ENCODE measurements at regions not wholly inside any gene's neighbourhood (a gene's known extent, or its start where the extent isn't known, plus 50 kb on each side); places are given as distances from the start of the nearest gene placed in this dataset.
A peak's percentile ranks its signal among the peaks of the same experiment; 100 is the strongest.

DNA sequence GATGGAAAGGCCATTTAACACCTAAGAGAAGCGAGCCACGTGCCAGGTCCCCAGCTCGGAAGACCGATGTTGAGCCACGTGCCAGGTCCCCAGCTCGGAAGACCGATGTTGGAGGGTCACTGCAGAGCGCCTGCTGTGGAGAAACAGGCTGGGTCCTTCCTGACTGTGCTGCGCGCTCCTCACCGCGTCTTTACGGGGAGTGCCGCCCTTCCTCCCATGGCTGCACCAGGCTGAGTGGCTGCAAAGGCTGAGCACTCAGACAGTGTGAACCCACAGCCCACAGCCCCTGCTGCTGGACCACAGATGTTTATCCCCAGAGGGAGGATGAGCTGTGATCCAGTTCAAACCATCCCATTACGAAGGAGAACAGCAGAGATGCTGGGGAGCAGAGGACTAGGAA, 55.7 kb downstream of the RTP5 start:
- Mint-ChIP-seq H3K27me3 (ENCODE audit: low read depth) (no peaks in the 10 kb centered on the region; the same call in 1 of the 2 replicates), H3K4me3 (no peak overlapping the region), H3K36me3 (ENCODE audit: insufficient read depth in 1 of 3, low read depth in 3 of 3) (no peaks in the 10 kb centered on the region), H3K4me1 (peaks cover 7 to 12% of the 10 kb centered on the region in 2 experiments; a peak in 3 of 4 replicates), H3K27ac (no peak overlapping the region; a peak in 1 of 7 replicates), H3K9me3 (no peaks in the 10 kb centered on the region)
- Histone ChIP-seq H2BK15ac (ENCODE audit: low read depth, low read length) (no peak overlapping the region), H3K27ac (ENCODE audit: insufficient read length, low read depth, low read length) (no peak overlapping the region), H2BK12ac (ENCODE audit: insufficient read length, low read depth, low read length) (no peak overlapping the region), H3K23ac (ENCODE audit: insufficient read length, low read depth, low read length) (no peak overlapping the region), H4K8ac (replicated peaks; ENCODE audit: insufficient read length, low read depth, low read length) (no peak overlapping the region), H3K4me2 (ENCODE audit: insufficient read depth, insufficient read length, low read length) (no peak overlapping the region), H3K79me2 (ENCODE audit: insufficient read depth, low read length) (no peaks in the 10 kb centered on the region), H3K27me3 (ENCODE audit: insufficient read depth, low read length) (no peaks in the 10 kb centered on the region), H3T11ph (ENCODE audit: low read length) (no peak overlapping the region), H3K9me3 (ENCODE audit: control insufficient read depth, low read depth, low read length) (no peaks in the 10 kb centered on the region), H2AK5ac (ENCODE audit: insufficient read length, low read length) (no peak overlapping the region), H3K56ac (ENCODE audit: insufficient read length, low read depth, low read length) (no peak overlapping the region), H3K4ac (ENCODE audit: low read depth, low read length) (no peak overlapping the region), H3K14ac (ENCODE audit: insufficient read depth, low read length) (no peak overlapping the region), H2BK120ac (ENCODE audit: low read depth, low read length, poor library complexity, severe bottlenecking) (no peak overlapping the region), H2AFZ (ENCODE audit: low read length) (no peak overlapping the region), H4K5ac (ENCODE audit: insufficient read length, low read depth, low read length) (no peak overlapping the region), H4K91ac (ENCODE audit: insufficient read length, low read depth, low read length) (no peak overlapping the region), H3K9ac (ENCODE audit: extremely low read depth, insufficient read length, low read length) (no peak overlapping the region), H3K4me1 (ENCODE audit: insufficient read depth, low read length) (no peaks in the 10 kb centered on the region), H2BK20ac (ENCODE audit: low read depth, low read length, poor library complexity, severe bottlenecking) (no peak overlapping the region), H2BK5ac (ENCODE audit: insufficient read length, low read length) (no peak overlapping the region), H3K23me2 (ENCODE audit: insufficient read length, low read depth, low read length, poor library complexity, severe bottlenecking) (no peaks in the 10 kb centered on the region), H3K79me1 (ENCODE audit: insufficient read depth, low read depth, low read length, poor library complexity, severe bottlenecking) (no peaks in the 10 kb centered on the region), H4K20me1 (ENCODE audit: control insufficient read depth, insufficient read depth, insufficient read length) (no peaks in the 10 kb centered on the region), H3K18ac (ENCODE audit: insufficient read length, low read depth, low read length) (no peak overlapping the region)
- TF ChIP-seq, protein P1, sequence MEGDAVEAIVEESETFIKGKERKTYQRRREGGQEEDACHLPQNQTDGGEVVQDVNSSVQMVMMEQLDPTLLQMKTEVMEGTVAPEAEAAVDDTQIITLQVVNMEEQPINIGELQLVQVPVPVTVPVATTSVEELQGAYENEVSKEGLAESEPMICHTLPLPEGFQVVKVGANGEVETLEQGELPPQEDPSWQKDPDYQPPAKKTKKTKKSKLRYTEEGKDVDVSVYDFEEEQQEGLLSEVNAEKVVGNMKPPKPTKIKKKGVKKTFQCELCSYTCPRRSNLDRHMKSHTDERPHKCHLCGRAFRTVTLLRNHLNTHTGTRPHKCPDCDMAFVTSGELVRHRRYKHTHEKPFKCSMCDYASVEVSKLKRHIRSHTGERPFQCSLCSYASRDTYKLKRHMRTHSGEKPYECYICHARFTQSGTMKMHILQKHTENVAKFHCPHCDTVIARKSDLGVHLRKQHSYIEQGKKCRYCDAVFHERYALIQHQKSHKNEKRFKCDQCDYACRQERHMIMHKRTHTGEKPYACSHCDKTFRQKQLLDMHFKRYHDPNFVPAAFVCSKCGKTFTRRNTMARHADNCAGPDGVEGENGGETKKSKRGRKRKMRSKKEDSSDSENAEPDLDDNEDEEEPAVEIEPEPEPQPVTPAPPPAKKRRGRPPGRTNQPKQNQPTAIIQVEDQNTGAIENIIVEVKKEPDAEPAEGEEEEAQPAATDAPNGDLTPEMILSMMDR (conservative IDR thresholded peaks at IDR 0.05): no peak
- no CpG with 5 or more reads among the region's 15 CpGs for WGBS (ENCODE audit: extremely low coverage, insufficient read length, low lambda C conversion rate)
- DNase-seq: peak; percentile 20
